ENCODE measurements at regions not wholly inside any gene's neighbourhood (a gene's known extent, or its start where the extent isn't known, plus 50 kb on each side); places are given as distances from the start of the nearest gene placed in this dataset.

DNA sequence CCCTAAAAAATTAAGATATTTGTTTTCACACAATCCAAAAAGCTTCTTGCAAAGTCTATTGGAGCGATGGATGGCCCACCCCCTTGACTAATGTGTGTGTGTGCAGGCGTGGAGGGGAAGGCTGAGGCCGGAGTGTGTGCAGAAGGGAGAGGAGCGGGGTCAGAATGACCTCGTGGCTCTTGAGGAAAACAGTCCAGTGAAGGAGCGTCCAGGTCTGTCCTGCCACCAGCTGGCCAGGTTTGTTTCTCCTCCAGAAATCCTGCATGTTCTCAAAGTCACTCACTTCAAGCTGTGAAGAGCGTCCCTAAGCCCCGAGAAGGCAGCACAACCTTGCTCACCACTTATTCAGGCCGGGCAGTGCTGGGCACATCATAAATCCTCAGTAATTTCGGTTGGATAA lies 69.5 kb upstream of the SSX2IP start:
- no peak for DNase-seq

DNA sequence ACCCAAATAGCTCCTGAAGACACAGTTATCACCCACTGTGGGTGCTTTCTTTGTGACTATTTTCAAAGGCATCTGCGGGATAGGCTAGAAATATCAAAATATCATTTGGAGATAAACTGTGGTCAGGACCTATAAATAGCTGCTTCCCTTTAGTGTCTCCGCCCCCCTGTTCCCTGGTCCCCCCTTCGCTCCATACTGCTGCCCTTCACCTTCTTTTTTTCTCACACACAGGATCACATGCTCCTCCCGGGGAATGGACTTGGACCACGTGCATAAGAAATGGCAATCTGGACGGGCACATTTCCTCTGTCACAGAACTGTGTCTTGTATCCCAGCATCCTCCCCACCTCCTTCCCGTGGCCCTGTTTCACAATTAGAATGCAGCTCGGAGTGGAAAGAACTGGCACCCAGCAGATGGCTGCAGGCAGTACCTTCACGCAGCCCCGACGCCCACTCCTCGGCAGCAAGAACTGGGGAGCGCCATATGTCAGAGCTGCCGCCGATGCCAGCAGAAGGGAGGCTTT lies 68.8 kb upstream of the SSX2IP start:
- no peak for DNase-seq

DNA sequence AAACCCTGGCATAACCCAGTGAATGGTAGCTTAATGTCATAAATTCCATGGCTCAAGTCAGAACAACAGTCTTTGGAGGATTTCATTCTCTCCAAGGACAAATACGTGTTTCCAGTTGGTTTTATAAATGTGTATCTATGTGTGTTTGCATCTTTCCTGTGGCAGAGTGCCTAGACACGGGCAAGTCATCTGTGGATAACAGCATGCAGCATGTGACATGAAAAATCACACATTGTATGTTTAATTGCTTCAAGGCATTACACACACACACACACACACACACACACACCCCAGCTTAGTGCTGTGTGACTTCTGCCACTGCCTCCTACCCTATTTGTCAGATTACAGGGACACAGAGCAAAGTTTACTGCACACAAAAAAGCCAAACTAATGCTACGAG lies 68.2 kb upstream of the SSX2IP start:
- DNase-seq: no peak

DNA sequence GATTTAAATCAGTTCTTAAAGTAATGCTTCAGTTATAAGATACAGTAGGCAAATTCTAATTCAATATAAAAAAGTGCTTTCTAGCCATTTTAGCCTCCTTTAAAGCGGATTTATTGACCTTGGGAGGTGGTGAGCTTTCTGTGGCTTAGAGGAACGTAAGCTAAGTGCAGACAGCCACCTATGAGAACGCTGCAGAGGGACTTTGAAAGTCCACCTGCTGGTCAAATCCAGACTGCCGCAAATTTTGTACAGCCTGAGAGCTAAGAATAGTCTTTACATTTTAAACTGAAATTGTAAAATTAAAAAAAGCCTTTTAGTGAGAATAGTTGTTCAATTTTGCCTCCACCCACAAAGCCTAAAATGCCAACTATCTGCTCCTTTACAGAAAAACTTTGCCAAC lies 67.0 kb upstream of the SSX2IP start:
- no peak for DNase-seq

DNA sequence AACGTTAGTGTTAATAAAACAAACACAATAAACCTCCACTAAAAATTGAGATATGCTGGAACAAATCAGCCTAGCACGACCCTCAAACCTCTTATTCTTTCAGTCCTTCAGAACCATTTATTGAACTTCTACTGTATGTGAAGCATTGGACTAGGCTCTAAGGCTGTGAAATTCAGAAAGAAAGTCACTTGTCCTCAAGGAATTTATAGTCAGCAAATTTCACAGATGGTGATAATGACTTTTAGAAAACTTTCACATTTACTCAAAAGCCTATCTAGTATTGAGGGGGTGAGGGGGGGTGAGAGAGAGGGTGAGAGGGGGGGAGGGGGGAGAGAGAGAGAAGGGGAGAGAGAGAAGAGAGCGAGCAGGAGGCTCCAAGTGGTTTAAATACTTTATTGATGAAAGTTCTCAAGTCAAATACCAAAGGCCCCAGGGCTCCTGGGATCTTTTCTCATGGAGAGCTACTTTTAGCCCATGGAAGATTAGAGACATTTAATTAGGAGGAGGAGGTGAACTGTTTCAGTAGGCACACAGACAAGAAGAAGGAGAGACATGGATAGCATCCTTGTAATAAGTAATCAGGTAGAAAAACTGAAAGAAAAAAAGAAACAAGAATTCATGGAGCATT lies 66.3 kb upstream of the SSX2IP start:
- no peak for DNase-seq

DNA sequence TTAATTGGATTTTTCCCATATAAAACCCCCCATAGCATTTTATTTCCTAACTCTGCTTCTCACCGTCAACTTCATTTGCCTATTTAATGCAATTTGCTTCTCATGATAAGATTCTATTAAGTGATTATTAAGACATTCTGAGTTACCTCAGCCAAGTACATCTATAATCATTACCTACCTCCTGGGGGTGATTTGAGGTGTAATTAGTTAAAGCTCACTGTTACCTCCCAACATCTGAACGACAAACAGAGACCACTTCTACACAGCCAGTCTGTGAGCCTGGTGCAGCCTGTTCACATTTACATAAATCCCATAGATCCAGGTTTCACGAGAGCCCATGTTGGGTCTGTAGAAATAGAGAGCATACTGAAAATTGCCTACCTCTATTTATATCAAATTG lies 65.7 kb upstream of the SSX2IP start:
- no peak for DNase-seq

DNA sequence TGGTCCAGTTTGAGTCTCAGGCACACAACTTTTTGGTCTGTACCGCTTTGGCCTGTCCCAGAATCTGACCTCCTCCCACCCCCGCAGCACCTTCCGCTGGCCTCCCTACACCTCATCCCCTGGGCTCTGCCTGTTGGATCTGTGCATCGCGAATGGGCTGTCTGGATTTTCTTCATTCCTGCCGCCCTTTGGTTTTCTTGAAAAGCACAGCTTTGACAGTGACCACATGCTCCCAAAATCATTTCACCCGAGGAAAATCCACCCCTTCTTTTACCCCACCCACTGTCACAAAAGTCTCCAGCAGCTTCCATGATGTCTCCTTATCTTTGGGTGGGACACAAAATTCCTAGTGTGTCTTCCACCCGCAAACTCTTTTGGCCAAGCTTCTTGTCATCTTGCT lies 65.0 kb upstream of the SSX2IP start:
- DNase-seq: no peak

DNA sequence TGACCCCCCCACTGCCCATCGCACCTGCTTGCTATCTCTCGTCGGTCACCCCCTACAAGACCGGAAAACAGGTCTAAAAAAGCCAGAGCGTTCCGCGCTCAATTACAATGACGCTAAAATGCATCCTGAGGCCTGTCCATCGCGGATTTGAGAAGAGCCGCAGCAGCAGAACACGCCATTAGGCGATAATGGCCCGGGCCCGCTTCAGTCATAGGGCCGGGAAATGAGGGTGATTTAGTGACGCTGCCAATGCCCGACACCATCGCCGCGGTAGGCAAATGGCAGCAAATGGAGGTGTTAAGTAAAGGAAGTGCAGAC lies 64.1 kb upstream of the SSX2IP start:
- no peak for DNase-seq

DNA sequence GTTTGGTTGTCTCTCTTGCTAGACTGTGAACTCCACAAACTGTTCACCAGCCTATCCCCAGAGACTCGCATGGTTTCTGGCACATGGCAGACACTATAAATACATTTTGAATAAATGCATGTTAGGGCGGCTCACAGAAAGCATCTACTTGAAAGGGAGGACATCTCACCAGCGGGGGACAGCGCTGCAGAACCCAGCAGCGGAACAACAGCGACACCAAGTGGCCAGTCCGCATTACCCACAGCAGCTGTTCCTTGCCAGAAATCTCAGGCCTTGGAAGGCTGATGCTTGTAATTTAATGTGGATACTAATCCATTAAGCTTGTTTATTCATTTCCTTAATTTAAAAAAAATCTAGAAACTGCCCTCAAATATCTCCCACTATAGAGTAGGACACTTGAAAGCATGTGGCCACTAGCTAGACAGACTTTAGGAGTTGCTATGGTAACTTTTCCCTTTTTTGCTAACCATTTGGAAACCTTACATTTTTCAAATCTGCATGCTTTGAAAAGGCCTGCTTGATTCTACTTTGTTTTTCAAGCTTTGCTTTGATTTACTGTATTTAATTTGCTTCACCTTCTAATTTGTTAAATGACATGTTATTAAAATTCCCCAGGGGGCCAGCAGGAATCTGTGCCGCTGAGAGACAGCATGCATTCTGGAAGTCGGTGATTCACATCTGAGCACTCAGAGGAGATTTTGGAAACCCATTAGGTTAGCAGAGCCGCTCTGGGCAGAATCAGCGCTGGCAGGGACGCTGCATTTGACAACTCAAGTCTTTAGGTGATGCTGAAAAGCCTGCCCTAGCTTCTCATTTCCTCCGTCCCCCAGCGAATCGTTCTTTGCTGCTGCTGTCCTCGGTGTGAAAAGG lies 63.5 kb upstream of the SSX2IP start:
- peak; percentile 42 for DNase-seq

DNA sequence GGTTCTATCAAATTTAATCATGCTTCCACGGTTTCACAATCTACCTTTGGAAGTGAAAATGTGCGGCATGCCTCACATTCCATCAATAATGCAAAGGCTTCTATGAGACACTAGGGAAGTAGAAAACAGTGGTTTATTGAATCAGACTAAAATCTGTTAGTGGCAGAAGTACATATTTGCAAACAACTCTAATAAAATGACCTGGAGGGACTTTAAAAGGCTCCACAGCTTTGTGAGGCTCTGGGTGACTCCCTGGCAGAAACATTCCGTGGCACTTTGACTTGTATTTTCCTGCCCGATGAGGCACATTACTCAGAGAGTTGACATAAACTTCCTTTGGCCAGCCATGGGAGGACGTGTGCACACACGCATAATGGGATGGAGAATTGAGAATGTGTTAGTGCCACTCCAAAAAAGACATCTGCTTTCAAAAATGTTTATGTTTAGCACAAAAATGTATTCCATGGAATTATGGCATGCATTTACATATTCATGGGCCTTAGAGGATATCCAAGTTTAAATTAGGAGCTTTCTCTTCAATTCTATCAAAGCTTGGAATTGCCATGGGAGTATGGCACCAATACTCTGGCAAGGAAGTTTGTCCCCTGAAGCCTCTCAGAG lies 60.0 kb upstream of the SSX2IP start:
- no peak for DNase-seq

DNA sequence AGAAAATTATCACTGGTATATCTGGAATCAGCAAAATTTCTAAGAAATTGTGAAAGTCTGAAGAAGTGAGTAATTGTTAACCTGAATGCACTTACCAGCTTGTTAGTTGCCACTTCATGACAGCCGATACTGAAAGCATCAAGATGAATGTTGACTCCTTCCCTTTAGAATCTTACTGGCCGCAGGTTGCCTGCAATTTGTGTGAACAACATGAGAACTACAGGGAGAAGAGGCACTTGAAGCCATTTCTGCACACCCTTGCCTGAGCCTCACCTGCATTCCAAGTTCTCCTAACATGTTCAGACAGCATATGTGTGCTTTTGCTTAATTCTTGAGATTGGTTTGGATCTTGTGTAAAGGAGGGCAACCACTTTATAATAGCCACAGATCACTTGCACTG lies 59.2 kb upstream of the SSX2IP start:
- DNase-seq: no peak

DNA sequence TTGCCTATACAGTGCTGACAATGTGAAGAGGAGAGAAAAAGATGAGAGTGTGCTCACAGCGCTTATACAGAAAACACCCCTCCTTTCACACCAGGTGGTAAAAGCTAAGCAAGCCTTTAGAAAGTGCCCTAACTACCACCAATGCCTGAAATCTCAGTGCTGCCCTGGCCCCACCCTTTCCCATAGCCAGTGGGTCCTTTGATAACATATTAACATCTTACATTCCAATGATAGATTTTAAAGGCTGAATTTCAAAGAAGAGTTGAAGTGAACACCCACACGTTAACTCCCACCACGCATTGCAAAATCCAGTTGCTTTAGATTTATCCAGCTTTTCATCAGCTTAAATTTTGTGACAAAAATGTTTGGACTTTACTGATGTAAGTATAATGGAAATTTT lies 58.1 kb upstream of the SSX2IP start:
- DNase-seq: no peak

DNA sequence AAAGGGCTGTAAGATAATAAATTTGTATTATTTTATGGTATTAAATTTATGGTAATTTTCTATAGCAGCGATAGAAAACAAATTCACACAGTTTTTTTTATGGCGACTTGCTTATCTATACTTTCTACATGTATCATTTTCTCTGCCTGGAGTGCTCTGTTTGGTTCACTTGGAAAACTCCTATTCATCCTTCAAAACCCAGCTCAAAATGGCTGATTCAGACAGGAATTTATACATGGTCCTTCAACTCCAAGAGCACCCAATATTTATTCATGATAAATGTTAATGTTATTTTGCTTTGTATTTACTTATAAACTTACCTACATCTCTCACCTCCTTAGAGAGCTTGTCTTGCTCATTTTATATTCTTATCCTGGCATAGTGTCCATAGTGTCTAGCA lies 55.6 kb upstream of the SSX2IP start:
- DNase-seq: no peak

DNA sequence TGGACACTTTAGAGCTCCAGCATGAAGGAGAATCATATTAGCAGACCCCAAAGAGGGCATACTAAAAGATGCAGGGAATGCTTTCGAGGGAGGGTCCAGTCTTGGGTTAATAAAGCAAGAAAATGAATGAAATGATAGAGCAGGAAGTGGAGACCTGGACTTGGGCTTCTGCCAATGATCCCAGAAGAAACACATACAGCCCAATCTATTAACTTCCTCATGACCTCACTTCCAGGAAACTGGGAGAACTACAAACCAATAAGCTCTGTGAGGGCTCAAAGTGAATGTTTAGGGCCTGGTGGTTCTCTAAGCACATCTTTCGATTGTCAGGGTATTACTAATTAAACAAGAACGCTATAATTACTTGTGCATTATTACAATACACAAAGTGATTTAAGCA lies 53.6 kb upstream of the SSX2IP start:
- no peak for DNase-seq

DNA sequence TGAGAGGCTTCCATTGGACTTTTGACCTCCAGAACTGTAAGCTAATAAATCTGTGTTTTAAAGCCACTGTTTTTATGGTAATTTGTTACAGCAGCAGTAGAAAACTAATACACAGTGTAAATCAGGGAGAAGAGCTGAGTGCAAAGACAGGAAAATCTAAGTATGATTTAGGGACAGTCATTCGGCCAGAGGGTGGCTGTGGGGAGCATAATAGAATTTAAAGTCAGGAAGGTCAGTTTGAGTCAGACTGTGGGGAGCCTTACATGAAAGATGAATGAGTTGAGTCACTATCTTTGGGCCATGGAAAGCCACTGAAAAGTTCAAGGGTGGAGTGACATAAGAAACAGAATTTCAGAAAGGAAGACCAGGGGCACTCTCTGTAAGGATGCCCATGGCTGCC lies 52.4 kb upstream of the SSX2IP start:
- no peak for DNase-seq

DNA sequence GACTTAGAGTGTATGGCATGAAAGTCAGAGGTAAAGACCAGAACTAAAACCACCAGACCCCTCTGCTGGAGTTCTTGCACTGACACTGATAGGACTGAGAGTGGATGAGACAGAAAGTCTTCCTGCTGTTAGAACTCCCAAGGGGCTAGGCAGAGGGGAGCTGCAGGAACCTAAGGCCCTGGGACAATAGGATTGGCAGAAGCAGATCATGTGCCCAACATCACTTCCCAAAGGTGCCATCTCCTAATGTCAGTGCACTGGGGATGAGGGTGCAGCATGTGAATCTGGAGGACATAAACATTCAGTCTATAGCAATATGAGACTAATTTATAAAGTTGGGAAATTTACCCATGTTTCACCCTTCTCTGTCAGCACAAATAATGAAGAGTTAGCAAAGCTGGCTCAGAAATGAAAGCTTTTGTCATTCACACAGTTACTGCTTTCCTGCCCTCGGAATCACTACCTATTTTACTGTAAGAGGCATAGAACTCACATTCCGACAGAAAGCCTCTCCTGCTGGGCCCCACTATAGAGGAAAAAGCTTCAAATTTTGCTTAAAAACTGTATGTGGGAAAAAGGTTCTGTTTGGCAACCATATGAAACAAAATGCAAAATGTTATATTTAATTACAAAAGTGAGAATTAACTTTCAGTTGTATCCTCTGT lies 49.9 kb upstream of the SSX2IP start:
- DNase-seq: no peak
